Hematopoietic multipotent progenitor cell treated with erythropoietin and hydrocortisone succinate and interleukin-3 and kit ligand, for 6 days (in vitro differentiated cells): ENCODE measurements at regions not wholly inside any gene's neighbourhood (a gene's known extent, or its start where the extent isn't known, plus 50 kb on each side); places are given as distances from the start of the nearest gene placed in this dataset.
"Not testable (repeated sequence)": the region's sequence is repeated elsewhere in the genome, so short reads cannot be mapped to it uniquely, and the experiment has no call there.

ENCODE experiments used
- DNase-seq: peaks from one replicate; pipeline ENCODE4 v3.0.0-alpha.2; 2015

GRCh38 chr3:20451170-20451569 lies 265.2 kb upstream of the SGO1 start:
- no peak for DNase-seq

GRCh38 chr3:20450611-20451010 lies 264.6 kb upstream of the SGO1 start:
- no peak for DNase-seq

GRCh38 chr3:20442846-20443245 lies 256.8 kb upstream of the SGO1 start:
- DNase-seq, result no peak

GRCh38 chr3:20427268-20427667 lies 241.3 kb upstream of the SGO1 start:
- not testable (repeated sequence) for DNase-seq

DNA sequence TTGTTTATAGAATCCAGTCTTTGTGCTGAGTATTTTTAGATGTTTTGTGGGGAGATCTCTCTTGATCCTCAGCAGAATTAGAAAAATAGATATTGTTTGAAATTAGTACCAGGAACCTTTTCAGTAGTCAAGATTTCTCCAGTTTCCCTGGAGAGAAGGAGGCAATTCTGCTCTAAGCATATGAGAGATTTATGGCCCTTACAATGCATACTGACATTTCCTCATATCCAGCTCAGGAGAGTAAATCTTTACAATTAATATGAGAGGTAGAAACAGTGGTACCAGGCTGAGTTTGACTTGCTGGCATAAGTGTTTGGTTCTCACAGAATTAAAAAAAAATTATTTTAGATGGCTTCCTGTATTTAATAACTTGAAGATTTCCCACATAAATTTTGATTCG lies 239.1 kb upstream of the SGO1 start:
- DNase-seq, result no peak

GRCh38 chr3:20424086-20424485 lies 238.1 kb upstream of the SGO1 start:
- no peak for DNase-seq

GRCh38 chr3:20422391-20422790 lies 236.4 kb upstream of the SGO1 start:
- no peak for DNase-seq

DNA sequence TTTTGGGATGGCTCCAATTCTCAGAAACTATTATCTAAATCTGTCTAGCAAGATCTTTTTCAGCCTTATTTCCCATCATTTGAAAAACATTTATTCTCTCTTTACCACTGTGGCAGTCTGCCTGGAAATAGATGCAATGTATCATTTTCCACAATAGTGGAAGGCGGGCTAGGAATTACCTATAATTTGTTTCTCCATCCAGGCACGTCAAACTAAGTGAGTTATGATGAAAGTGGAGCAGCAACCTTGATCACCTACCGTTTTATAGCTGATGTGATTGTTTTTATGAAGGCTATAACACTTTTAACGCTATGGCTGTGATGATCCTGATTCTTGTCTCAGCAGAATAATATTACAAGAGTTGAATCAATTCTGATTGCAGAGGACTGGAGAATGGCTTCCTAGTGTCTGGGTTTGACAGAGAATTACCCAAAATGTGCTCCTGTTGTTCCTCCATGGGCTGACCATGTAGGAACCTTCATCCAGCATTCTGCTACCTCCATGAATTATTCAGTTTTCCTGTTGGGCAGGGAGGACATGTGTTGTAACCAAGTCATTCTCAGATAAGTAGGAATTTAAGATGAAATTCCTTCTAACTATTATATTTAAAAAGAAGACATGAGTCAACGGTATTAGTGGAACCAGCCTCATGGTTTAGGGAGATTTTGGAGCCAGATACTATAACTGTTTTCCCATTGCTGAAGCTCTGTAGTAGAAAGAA lies 231.5 kb upstream of the SGO1 start:
- DNase-seq, result no peak

DNA sequence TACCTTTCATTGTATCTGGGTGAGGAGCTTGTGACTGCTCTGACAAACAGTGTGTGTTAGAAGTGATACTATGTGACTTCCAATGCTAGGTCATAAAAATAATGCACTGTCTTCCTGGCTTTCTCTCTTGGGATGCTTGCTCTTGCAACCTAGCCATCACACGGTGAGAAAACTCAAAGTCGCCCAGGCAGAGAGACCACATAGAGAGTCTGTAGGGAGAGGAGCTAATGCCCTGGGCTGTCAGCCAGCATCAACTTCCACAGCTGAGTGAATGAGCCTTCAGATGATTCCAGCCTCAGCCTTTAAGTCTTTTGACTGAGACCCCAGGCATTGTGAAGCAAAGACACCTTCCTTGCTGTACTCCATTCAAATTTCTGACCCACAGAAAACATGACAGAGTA lies 220.6 kb upstream of the SGO1 start:
- no peak for DNase-seq

DNA sequence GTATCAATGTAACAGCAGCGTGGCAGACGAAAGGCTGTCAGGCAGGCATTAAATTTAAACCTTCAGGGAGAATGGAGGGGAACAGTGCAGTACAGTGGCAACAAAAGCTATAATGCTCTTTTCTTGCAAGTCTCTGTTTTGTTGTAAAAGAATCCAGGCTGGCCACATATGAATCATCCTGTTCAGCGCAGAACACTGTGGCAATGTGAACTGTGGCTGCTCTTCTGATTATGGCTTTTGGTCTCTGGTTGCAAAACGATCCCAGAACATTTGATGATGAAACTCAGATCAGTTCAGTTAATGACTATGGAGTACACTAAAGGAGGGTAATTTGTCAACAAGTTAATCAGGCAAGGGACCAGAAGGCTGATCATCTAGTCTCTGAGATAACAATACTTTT lies 219.7 kb upstream of the SGO1 start:
- peak; percentile 1 for DNase-seq

DNA sequence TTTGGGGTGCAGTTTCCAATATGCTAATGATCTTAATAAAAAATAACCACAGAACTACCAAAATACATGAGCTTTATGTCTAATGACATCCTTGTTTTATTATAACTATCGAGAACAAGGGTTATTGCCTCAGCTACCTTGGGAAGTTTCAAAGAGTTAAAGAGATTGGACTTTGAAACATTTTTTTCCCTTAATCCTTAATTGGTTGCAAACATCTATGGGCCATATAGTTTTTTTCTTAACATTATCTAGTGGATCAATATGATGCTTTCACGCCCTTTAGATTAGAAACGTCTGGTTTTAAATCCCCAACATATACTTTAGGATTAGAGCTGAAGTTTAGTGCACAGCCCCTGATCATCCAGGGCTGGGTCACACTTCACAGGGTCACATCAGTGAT lies 219.2 kb upstream of the SGO1 start:
- DNase-seq, result no peak

DNA sequence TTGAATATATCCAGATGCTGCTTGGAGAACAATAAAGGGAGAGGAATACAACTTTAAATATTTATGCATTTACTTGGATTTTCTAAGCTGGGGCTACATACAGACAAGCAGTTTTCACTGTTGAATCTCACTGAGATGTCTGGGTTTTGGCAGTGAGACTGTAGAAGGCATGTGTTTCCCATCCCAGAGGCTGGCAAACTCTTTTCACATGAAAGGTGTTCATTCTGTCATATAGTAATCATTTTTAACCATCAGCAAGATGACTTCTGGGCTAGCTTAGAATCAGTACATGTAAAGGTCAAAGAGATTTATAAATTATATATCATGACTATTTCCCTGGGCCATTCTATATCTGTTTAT lies 218.7 kb upstream of the SGO1 start:
- no peak for DNase-seq

DNA sequence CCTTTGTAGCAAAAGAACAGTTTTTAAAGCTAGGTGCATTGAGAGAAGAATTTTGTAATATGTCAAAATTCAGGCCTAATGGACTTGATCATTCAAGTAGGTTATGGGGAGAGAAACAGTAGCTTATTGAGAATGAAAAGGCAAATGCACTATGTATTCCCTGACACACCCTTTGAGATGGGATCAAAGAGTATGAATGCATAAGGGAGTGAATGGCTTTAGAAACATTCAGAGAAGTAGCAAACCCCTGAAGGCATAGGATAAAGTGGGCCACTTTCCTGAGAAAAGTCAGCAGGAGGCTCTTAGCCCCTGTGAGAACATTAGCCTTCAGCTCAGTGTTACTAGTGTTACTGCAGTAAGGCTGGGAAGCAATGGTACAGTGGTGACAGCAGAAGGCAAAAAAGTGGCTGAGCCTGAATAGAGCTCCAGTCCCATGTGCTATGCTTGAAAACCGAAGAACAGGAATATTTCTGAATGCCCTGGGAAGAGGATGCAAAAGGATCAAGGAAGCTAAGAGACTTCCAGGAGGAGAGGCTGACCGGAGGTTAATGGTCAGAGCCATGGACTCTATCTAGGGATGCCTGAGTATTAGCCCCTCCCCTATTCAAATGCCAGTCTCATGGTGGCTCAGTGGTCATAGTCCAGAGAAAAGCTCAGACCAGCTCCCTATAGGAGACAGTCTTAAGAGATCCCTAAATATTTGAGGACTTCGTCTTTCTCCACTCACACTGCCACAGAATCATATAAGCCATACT lies 218.2 kb upstream of the SGO1 start:
- DNase-seq, result no peak

DNA sequence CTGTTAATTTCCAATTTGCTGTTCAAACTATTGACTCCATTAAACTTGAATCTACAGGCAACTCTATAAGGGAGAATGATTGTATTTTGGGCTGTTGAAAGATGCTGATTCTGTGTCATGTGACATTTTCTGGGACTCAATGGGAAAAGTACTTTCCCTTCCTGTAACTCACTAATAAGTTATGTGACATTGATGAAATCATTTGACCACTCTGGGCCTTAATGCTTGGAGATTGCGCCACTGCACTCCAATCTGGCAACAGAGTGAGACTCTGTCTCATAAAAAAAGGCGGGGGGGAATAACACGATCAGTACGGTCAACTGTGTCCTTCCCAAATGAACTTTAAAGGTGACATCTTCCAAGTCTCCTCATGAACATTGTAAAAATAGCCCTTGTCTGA lies 215.2 kb upstream of the SGO1 start:
- DNase-seq, result no peak

DNA sequence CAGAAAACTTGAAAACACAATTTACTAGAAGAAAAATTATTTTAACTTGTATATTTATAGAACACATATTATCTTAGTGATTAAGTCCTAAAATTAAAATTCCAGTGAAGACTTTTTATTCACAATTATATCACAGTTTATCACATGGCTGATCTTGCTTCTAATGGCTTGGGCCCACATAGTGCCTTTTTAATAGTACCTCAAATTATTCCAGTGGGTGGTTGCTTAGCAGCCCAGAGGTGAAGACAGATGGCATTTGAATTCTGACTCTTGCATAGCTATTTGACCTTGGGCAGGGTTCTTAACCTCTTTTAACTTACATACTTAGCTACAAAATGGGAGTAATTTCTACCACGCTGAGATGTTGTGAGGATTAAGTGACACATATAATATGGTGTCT lies 214.7 kb upstream of the SGO1 start:
- no peak for DNase-seq

- no peak for DNase-seq
Measured at GRCh38 chr3:20400281-20400680, 214.3 kb upstream of the SGO1 start.

DNA sequence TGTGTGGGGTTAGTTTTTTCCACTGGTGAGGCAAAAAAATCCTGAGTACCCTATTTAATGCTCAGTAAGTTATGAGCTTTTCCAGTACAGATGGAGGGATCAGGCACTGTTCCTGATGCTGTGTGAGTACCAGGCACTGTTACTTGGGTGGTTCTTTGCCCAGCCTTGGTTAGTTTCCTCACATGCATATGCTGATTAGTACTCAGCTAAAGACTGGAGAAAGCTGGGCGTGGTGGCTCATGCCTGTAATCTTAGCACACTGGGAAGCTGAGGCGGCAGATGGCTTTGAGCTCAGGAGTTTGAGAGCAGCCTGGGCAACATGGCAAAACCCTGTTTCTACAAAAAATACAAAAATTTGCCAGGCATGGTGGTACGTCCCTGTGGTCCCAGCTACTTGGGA lies 210.3 kb upstream of the SGO1 start:
- no peak for DNase-seq

DNA sequence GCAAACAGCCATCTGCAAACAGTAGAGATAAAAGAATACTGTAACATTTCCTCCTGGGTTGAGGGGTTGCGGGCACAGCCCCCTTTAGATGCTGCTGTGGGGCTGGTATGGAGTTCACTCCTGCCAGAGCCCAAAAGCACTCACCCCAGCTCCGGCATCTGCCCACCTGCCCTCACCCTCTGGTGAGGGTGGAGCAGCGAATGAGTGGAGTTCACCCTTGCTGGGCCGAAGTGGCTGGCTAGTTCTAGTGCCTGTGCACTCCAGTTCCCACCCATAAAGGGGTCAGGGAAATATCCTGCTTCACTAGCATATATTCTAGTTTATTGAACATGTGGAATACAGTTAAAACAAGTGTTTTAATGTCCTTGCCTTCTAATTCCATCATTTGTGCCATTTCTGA lies 209.7 kb upstream of the SGO1 start:
- no peak for DNase-seq

GRCh38 chr3:20394243-20394642 lies 208.2 kb upstream of the SGO1 start:
- DNase-seq, result no peak

DNA sequence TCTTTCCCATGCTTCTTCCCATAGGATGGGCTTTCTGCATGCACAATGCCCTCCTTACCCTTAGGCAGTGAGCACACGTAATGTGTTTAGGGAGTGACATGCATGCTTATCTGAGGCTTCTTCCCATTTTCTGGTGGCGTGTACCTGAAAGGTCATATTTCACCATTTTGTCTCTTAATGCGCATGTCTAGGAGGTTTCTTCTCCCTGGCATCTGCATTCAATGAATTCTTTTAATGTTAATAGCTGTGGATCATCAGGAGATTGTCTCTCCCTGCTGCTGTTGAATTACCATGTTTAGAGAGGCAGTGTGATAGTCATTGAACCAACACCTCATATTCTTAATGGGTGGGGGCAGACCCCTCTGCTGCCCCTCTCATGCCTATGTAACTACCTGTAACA lies 205.6 kb upstream of the SGO1 start:
- no peak for DNase-seq

- DNase-seq, result no peak
Measured at GRCh38 chr3:20388971-20389370, 203.0 kb upstream of the SGO1 start.

- DNase-seq, result no peak
Measured at GRCh38 chr3:20380295-20380694, 194.3 kb upstream of the SGO1 start.

DNA sequence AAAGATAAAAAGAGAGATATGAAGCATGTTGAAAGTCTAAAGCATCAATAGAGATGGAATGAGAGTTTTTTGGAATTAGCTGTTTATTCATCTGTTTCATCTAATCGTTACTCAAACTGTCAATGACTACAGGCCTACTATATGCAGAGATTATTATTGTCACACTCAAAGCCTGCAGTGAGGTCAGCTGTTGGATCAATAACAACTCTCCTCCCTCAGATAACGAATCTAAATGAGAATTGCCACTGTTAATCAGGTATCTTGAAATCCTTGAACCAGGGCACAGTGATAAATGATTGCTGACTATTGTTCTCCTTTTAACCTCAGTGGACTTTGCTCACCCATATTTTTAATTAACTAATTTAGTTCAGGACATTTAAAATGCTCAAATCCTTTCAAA lies 192.3 kb upstream of the SGO1 start:
- no peak for DNase-seq

- DNase-seq, result no peak
Measured at GRCh38 chr3:20376665-20377217, 190.7 kb upstream of the SGO1 start.

DNA sequence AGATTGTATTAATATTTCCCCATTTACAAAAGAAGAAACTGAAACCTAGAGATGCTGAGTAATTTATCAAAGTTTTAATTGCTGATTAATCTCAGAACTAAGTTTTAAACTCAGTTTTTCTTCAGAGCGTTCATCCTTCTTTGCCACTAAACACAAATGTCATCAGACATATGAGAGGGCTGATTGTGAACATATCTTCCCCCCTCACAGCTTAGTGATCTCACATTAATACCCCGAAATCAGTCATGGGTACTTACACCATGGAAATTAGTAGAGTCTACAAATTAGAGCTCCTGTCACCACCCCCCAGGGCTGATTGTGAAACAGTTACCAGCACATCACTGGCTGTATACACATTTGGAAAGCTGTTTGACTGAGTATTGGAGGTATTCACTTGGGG lies 189.3 kb upstream of the SGO1 start:
- no peak for DNase-seq
